Right atrium auricular region (tissue), 2 donors: ENCODE measurements at regions not wholly inside any gene's neighbourhood (a gene's known extent, or its start where the extent isn't known, plus 50 kb on each side); places are given as distances from the start of the nearest gene placed in this dataset.

Source experiments
- DNase-seq: peaks from one replicate; pipeline ENCODE4 v3.0.0-alpha.2; 2019; ENCODE audit warnings: low spot score
- H3K27ac ChIP-seq, 2 donors: fragments of 200-600 bp; sonication (generic); 1 replicate in 1 of 2; 2 replicates in 1 of 2; pipeline ENCODE4 v1.5.1; 2016 to 2019
- H3K27me3 ChIP-seq, 2 donors: fragments of 200-600 bp; sonication (generic); one replicate each; pipeline versions ENCODE4 v1.5.1 to v1.6.0; 2017 to 2019
- H3K36me3 ChIP-seq: fragments of 200-600 bp; sonication (generic); one replicate; pipeline ENCODE4 v1.5.1; 2016
- H3K4me1 ChIP-seq, 2 donors: fragments of 200-600 bp; sonication (generic); one replicate each; pipeline versions ENCODE4 v1.5.1 to v1.6.0; 2017 to 2019
- H3K4me3 ChIP-seq, 2 donors: fragments of 200-600 bp; sonication (generic); 1 replicate in 1 of 2; 2 replicates in 1 of 2; pipeline ENCODE4 v1.5.1; 2017 to 2019; ENCODE audit warnings: mild to moderate bottlenecking in 1 of 2, moderate library complexity in 1 of 2
- H3K9me3 ChIP-seq, 2 donors: fragments of 200-600 bp; sonication (generic); one replicate each; pipeline ENCODE4 v1.5.1; 2019
- CTCF ChIP-seq, 2 donors: fragments of 200-600 bp; sonication (generic); IDR thresholded peaks; one replicate each; pipeline ENCODE4 v1.5.1; 2019; ENCODE audit warnings: antibody characterized with exemption in 2 of 2

GRCh38 chr4:10316851-10317250 lies 140.4 kb downstream of the ZNF518B start:
- H3K4me3 ChIP-seq: no peak overlapping the region
- H3K27me3 ChIP-seq: no peaks in the 10 kb centered on the region
- no peaks in the 10 kb centered on the region for H3K9me3 ChIP-seq
- no peaks in the 10 kb centered on the region for H3K4me1 ChIP-seq
- DNase-seq: no peak
- TF ChIP-seq CTCF (IDR thresholded peaks at IDR 0.05): no peak
- no peak overlapping the region for H3K27ac ChIP-seq
- no peaks in the 10 kb centered on the region for H3K36me3 ChIP-seq

- no peak for TF ChIP-seq CTCF (IDR thresholded peaks at IDR 0.05)
- Histone ChIP-seq H3K27ac (no peak overlapping the region), H3K4me1 (no peaks in the 10 kb centered on the region), H3K4me3 (no peak overlapping the region), H3K9me3 (no peaks in the 10 kb centered on the region), H3K27me3 (no peaks in the 10 kb centered on the region), H3K36me3 (no peaks in the 10 kb centered on the region)
- no peak for DNase-seq
Measured at GRCh38 chr4:10315638-10316037, 141.6 kb downstream of the ZNF518B start.

- Histone ChIP-seq H3K4me3 (no peak overlapping the region), H3K27me3 (no peaks in the 10 kb centered on the region), H3K4me1 (no peaks in the 10 kb centered on the region), H3K36me3 (no peaks in the 10 kb centered on the region), H3K27ac (no peak overlapping the region), H3K9me3 (no peaks in the 10 kb centered on the region)
- no peak for TF ChIP-seq CTCF (IDR thresholded peaks at IDR 0.05)
- DNase-seq: no peak
Measured at GRCh38 chr4:10312568-10312967, 144.7 kb downstream of the ZNF518B start.

GRCh38 chr4:10311939-10312338 lies 145.3 kb downstream of the ZNF518B start:
- Histone ChIP-seq H3K27me3 (no peaks in the 10 kb centered on the region), H3K4me1 (no peaks in the 10 kb centered on the region), H3K36me3 (no peaks in the 10 kb centered on the region), H3K4me3 (no peak overlapping the region), H3K27ac (no peak overlapping the region), H3K9me3 (no peaks in the 10 kb centered on the region)
- DNase-seq: no peak
- TF ChIP-seq CTCF (IDR thresholded peaks at IDR 0.05): no peak

GRCh38 chr4:10305816-10306215 lies 151.4 kb downstream of the ZNF518B start:
- Histone ChIP-seq H3K4me1 (no peaks in the 10 kb centered on the region), H3K4me3 (no peak overlapping the region), H3K36me3 (no peaks in the 10 kb centered on the region), H3K27me3 (no peaks in the 10 kb centered on the region), H3K27ac (no peak overlapping the region), H3K9me3 (no peaks in the 10 kb centered on the region)
- no peak for DNase-seq
- no peak for TF ChIP-seq CTCF (IDR thresholded peaks at IDR 0.05)

- Histone ChIP-seq H3K4me3 (no peak overlapping the region), H3K27ac (no peak overlapping the region), H3K4me1 (no peaks in the 10 kb centered on the region), H3K36me3 (no peaks in the 10 kb centered on the region), H3K27me3 (no peaks in the 10 kb centered on the region), H3K9me3 (no peaks in the 10 kb centered on the region)
- no peak for TF ChIP-seq CTCF (IDR thresholded peaks at IDR 0.05)
- DNase-seq: no peak
Measured at GRCh38 chr4:10303291-10303690, 153.9 kb downstream of the ZNF518B start.
